ENCODE measurements at regions not wholly inside any gene's neighbourhood (a gene's known extent, or its start where the extent isn't known, plus 50 kb on each side); places are given as distances from the start of the nearest gene placed in this dataset.

GRCh38 chr4:12116009-12116552 lies 687.4 kb upstream of the HS3ST1 start:
- TF ChIP-seq POLR2AphosphoS5 (IDR thresholded peaks at IDR 0.05; ENCODE audit: low read depth, low read length) (no peak), TAF1 (IDR thresholded peaks at IDR 0.05; ENCODE audit: borderline replicate concordance, insufficient read depth, low read length) (no peak)
- TF ChIP-seq, protein P1, sequence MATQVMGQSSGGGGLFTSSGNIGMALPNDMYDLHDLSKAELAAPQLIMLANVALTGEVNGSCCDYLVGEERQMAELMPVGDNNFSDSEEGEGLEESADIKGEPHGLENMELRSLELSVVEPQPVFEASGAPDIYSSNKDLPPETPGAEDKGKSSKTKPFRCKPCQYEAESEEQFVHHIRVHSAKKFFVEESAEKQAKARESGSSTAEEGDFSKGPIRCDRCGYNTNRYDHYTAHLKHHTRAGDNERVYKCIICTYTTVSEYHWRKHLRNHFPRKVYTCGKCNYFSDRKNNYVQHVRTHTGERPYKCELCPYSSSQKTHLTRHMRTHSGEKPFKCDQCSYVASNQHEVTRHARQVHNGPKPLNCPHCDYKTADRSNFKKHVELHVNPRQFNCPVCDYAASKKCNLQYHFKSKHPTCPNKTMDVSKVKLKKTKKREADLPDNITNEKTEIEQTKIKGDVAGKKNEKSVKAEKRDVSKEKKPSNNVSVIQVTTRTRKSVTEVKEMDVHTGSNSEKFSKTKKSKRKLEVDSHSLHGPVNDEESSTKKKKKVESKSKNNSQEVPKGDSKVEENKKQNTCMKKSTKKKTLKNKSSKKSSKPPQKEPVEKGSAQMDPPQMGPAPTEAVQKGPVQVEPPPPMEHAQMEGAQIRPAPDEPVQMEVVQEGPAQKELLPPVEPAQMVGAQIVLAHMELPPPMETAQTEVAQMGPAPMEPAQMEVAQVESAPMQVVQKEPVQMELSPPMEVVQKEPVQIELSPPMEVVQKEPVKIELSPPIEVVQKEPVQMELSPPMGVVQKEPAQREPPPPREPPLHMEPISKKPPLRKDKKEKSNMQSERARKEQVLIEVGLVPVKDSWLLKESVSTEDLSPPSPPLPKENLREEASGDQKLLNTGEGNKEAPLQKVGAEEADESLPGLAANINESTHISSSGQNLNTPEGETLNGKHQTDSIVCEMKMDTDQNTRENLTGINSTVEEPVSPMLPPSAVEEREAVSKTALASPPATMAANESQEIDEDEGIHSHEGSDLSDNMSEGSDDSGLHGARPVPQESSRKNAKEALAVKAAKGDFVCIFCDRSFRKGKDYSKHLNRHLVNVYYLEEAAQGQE (IDR thresholded peaks at IDR 0.05; ENCODE audit: insufficient read depth in 1 of 2, low read depth in 2 of 2, low read length in 2 of 2) = no peak
